SK-N-SH (cell line): ENCODE measurements at regions not wholly inside any gene's neighbourhood (a gene's known extent, or its start where the extent isn't known, plus 50 kb on each side); places are given as distances from the start of the nearest gene placed in this dataset.

ENCODE experiments used
- EZH2phosphoT487 ChIP-seq: fragments of 200-600 bp; sonication (generic); IDR thresholded peaks from 2 replicates; pipeline ENCODE4 v1.6.1; 2017; ENCODE audit warnings: low read depth, mixed run types, mild to moderate bottlenecking, antibody characterized with exemption, moderate library complexity, borderline replicate concordance
- NRF1 ChIP-seq: IDR thresholded peaks from 2 replicates; pipeline ENCODE4 v1.6.1; 2012; ENCODE audit warnings: low read depth, mild to moderate bottlenecking, low read length
- POLR2AphosphoS5 ChIP-seq: IDR thresholded peaks from 2 replicates; pipeline ENCODE4 v1.6.1; 2012; ENCODE audit warnings: low read depth, low read length
- RAD21 ChIP-seq: IDR thresholded peaks from 2 replicates; pipeline ENCODE4 v1.6.1; 2012; ENCODE audit warnings: mild to moderate bottlenecking, low read length
- SMC3 ChIP-seq: IDR thresholded peaks from 2 replicates; pipeline ENCODE4 v1.6.1; 2012; ENCODE audit warnings: low read depth, low read length, improper control_type of control experiment
- TAF1 ChIP-seq: IDR thresholded peaks from 2 replicates; pipeline ENCODE4 v1.6.1; 2012; ENCODE audit warnings: low read depth, mild to moderate bottlenecking, low read length, moderate library complexity, borderline replicate concordance
- YY1 ChIP-seq: IDR thresholded peaks from 2 replicates; pipeline ENCODE4 v1.4.0; 2012; ENCODE audit warnings: low read depth, mild to moderate bottlenecking
- TF ChIP-seq, protein P1 (sequence below): fragments of 200-600 bp; sonication (generic); IDR thresholded peaks from 2 replicates; pipeline ENCODE4 v1.6.1; 2017; ENCODE audit warnings: antibody characterized with exemption, mild to moderate bottlenecking, moderate library complexity
- TF ChIP-seq, protein P2 (sequence below): IDR thresholded peaks from 2 replicates; pipeline ENCODE4 v1.6.1; 2012; ENCODE audit warnings: mild to moderate bottlenecking, low read depth, low read length, moderate library complexity
- TF ChIP-seq, protein P3 (sequence below): fragments of 150-350 bp; IDR thresholded peaks from 2 replicates; pipeline ENCODE4 v1.6.1; 2017; ENCODE audit warnings: antibody characterized with exemption, low read length, low read depth, borderline replicate concordance

DNA sequence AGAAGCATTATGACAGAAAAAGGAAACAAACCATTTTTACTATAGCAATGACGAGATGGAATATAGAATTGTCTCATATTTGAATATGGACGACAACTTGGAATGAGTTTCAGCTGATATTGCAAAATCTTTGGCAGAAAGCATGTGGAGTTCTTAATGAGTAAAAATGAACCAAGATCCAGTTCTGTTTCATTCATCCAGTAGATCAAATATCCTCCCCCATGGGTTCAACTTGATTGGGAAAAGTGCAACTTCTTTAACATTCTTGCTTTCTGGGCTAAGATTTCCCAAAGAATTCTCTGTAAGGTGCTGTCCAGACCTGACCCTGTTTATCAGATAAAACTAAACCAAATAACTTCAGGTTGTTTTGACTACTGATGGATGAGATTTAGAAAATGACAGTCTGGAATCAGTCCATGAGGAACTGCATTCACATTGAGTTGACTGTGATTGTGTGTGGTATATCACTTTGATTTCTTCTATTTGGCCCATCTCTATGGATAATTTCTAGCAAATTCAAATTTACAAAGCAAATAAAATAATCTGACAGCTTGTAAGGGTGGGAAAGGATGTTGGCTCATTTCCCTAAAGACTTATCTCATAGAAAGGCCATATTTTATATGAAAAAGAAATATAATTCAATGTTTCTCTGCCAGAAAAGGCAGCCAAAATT is 267.4 kb downstream of the ADAMTS20 start:
- TF ChIP-seq, protein P1, sequence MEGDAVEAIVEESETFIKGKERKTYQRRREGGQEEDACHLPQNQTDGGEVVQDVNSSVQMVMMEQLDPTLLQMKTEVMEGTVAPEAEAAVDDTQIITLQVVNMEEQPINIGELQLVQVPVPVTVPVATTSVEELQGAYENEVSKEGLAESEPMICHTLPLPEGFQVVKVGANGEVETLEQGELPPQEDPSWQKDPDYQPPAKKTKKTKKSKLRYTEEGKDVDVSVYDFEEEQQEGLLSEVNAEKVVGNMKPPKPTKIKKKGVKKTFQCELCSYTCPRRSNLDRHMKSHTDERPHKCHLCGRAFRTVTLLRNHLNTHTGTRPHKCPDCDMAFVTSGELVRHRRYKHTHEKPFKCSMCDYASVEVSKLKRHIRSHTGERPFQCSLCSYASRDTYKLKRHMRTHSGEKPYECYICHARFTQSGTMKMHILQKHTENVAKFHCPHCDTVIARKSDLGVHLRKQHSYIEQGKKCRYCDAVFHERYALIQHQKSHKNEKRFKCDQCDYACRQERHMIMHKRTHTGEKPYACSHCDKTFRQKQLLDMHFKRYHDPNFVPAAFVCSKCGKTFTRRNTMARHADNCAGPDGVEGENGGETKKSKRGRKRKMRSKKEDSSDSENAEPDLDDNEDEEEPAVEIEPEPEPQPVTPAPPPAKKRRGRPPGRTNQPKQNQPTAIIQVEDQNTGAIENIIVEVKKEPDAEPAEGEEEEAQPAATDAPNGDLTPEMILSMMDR: no peak
- TF ChIP-seq EZH2phosphoT487 (no peak), YY1 (no peak), POLR2AphosphoS5 (no peak), NRF1 (no peak), SMC3 (no peak), RAD21 (no peak), TAF1 (no peak)
- TF ChIP-seq, protein P2, sequence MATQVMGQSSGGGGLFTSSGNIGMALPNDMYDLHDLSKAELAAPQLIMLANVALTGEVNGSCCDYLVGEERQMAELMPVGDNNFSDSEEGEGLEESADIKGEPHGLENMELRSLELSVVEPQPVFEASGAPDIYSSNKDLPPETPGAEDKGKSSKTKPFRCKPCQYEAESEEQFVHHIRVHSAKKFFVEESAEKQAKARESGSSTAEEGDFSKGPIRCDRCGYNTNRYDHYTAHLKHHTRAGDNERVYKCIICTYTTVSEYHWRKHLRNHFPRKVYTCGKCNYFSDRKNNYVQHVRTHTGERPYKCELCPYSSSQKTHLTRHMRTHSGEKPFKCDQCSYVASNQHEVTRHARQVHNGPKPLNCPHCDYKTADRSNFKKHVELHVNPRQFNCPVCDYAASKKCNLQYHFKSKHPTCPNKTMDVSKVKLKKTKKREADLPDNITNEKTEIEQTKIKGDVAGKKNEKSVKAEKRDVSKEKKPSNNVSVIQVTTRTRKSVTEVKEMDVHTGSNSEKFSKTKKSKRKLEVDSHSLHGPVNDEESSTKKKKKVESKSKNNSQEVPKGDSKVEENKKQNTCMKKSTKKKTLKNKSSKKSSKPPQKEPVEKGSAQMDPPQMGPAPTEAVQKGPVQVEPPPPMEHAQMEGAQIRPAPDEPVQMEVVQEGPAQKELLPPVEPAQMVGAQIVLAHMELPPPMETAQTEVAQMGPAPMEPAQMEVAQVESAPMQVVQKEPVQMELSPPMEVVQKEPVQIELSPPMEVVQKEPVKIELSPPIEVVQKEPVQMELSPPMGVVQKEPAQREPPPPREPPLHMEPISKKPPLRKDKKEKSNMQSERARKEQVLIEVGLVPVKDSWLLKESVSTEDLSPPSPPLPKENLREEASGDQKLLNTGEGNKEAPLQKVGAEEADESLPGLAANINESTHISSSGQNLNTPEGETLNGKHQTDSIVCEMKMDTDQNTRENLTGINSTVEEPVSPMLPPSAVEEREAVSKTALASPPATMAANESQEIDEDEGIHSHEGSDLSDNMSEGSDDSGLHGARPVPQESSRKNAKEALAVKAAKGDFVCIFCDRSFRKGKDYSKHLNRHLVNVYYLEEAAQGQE: no peak
- TF ChIP-seq, protein P3, sequence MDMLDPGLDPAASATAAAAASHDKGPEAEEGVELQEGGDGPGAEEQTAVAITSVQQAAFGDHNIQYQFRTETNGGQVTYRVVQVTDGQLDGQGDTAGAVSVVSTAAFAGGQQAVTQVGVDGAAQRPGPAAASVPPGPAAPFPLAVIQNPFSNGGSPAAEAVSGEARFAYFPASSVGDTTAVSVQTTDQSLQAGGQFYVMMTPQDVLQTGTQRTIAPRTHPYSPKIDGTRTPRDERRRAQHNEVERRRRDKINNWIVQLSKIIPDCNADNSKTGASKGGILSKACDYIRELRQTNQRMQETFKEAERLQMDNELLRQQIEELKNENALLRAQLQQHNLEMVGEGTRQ: no peak
